Peyer's patch (tissue), 4 donors: ENCODE measurements at regions not wholly inside any gene's neighbourhood (a gene's known extent, or its start where the extent isn't known, plus 50 kb on each side); places are given as distances from the start of the nearest gene placed in this dataset.
"Not testable (repeated sequence)": the region's sequence is repeated elsewhere in the genome, so short reads cannot be mapped to it uniquely, and the experiment has no call there.

Experiments
- DNase-seq, 3 donors: peaks; one replicate each; pipeline ENCODE4 v3.0.0-alpha.2; 2017 to 2019
- H3K27ac ChIP-seq, 4 donors: fragments of 200-600 bp; sonication (generic); one replicate each; pipeline ENCODE4 v1.5.1; 2016 to 2019
- H3K27me3 ChIP-seq, 2 donors: fragments of 200-600 bp; sonication (generic); one replicate each; pipeline ENCODE4 v1.5.1; 2019
- H3K36me3 ChIP-seq, 3 donors: fragments of 200-600 bp; sonication (generic); one replicate each; pipeline ENCODE4 v1.5.1; 2016 to 2019
- H3K4me1 ChIP-seq, 4 donors: fragments of 200-600 bp; sonication (generic); one replicate each; pipeline ENCODE4 v1.5.1; 2016 to 2019
- H3K4me3 ChIP-seq, 4 donors: fragments of 200-600 bp; sonication (generic); 1 replicate in 3 of 4; 2 replicates in 1 of 4; pipeline ENCODE4 v1.5.1; 2016 to 2019; ENCODE audit warnings: mild to moderate bottlenecking in 1 of 4
- H3K9me3 ChIP-seq, 4 donors: fragments of 200-600 bp; sonication (generic); one replicate each; pipeline ENCODE4 v1.5.1; 2016 to 2019; ENCODE audit warnings: mild to moderate bottlenecking in 1 of 4
- CTCF ChIP-seq, 6 experiments: fragments of 450-650 bp in 4 of 6; fragments of 200-600 bp in 2 of 6; sonication (generic) in 1 of 6; IDR thresholded peaks; one replicate each; pipeline ENCODE4 v1.5.1; 2017 to 2019; ENCODE audit warnings: antibody characterized with exemption in 6 of 6, mild to moderate bottlenecking in 3 of 6, moderate library complexity in 1 of 6
- POLR2A ChIP-seq, 2 donors: fragments of 450-650 bp; IDR thresholded peaks; one replicate each; pipeline ENCODE4 v1.5.1; 2017; ENCODE audit warnings: antibody characterized with exemption in 2 of 2, mild to moderate bottlenecking in 2 of 2, moderate library complexity in 2 of 2

DNA sequence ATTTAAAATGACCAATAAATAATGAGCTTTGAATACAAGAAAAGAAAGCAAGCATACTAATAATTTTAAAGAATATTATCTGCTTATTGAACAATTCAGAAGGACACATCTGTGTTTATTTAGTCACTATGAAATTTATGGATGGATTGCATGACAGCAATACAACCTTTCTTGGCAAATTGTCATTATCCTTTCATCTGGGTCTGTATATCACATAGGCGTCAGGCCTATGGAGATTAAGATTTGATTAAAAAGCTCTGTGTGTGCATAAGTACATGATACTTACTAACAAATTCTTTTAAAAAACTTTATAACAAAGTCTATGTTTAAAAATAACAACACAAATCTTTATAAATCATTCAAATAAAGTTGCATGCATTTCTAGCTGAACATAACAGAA is 1394.4 kb downstream of the KHDRBS2 start:
- TF ChIP-seq CTCF (IDR thresholded peaks at IDR 0.05) (no peak), POLR2A (IDR thresholded peaks at IDR 0.05) (no peak)
- Histone ChIP-seq H3K4me3 (no peak overlapping the region), H3K36me3 (no peaks in the 10 kb centered on the region), H3K9me3 (no peaks in the 10 kb centered on the region), H3K27me3 (no peaks in the 10 kb centered on the region), H3K27ac (no peak overlapping the region), H3K4me1 (no peaks in the 10 kb centered on the region)
- no peak for DNase-seq

- DNase-seq, H3K27ac ChIP-seq, H3K4me3 ChIP-seq, H3K9me3 ChIP-seq, H3K36me3 ChIP-seq, H3K27me3 ChIP-seq, H3K4me1 ChIP-seq: not testable (repeated sequence)
These were observed 1408.6 kb downstream of the KHDRBS2 start for GRCh38 chr6:60877396-60877795.

GRCh38 chr6:60870779-60871178 is 1415.2 kb downstream of the KHDRBS2 start:
- not testable (repeated sequence) for H3K27me3 ChIP-seq, H3K4me1 ChIP-seq, H3K36me3 ChIP-seq, H3K27ac ChIP-seq, H3K4me3 ChIP-seq, DNase-seq, H3K9me3 ChIP-seq

DNA sequence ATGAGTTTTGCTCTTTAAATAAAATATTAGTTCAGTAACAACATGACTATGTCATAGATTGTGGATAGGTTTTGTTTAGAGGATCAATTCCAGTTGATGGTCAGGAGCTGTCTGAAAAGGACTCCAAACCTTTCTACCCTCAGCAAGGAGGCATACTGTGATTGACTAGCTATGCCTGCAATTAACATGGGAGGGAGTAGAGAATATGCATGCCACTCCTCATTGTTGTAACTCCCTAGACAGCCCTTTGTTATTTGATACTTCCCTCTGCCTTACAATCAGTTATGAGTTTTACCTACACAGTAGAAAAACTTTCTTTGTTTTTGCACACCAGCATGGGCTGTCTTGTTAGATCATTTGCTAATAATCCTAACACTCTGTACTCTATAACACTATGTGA is 1418.5 kb downstream of the KHDRBS2 start:
- Histone ChIP-seq H3K36me3 (no peaks in the 10 kb centered on the region), H3K27me3 (no peaks in the 10 kb centered on the region), H3K4me3 (no peak overlapping the region), H3K4me1 (no peaks in the 10 kb centered on the region), H3K27ac (no peak overlapping the region), H3K9me3 (no peaks in the 10 kb centered on the region)
- DNase-seq: no peak
- TF ChIP-seq CTCF (IDR thresholded peaks at IDR 0.05) (no peak), POLR2A (IDR thresholded peaks at IDR 0.05) (no peak)

GRCh38 chr6:60843175-60843982 is 1442.6 kb downstream of the KHDRBS2 start:
- H3K4me1 ChIP-seq, H3K27me3 ChIP-seq, H3K36me3 ChIP-seq, H3K4me3 ChIP-seq, H3K27ac ChIP-seq, DNase-seq, H3K9me3 ChIP-seq: not testable (repeated sequence)

DNA sequence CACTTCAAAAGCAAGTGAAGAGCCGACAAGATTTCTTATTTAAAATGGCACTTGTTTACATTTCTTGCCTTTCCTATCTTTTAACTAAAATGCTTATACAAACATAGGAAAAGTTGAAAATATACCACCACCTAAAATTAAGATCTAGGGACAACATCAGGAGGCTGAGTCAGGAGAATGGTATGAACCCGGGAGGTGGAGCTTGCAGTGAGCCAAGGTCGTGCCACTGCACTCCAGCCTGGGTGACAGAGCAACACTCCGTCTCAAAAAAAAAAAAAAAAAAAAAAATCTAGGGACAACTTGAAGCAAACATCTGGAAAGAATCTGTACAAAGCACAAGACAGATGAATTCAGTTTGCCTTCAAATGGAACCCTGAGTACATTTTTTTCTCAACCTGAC is 1455.3 kb downstream of the KHDRBS2 start:
- not testable (repeated sequence) for H3K9me3 ChIP-seq, DNase-seq, H3K27me3 ChIP-seq

DNA sequence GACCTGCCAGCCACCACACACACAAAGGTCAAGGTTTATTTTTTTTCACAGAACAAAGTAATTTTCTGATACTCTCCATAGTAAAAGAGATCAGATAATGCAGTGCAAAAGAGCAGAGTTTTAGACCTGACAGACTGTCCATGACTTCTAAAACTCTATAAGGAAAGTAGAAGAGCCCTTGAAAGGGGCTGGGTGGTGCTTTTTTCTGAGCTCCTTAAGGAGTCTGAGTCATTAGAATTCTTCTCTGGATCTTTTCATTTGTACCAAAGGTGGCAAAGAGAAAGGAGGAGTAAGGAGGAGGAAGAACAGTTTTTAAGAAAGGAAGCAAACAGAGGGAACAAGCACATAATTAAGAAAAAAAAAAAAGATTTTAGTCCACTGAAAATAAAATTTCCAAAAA is 1463.4 kb downstream of the KHDRBS2 start:
- not testable (repeated sequence) for H3K27ac ChIP-seq, H3K4me1 ChIP-seq, DNase-seq, H3K4me3 ChIP-seq, H3K36me3 ChIP-seq, H3K9me3 ChIP-seq, H3K27me3 ChIP-seq

More for the DNA sequence above, 1455.3 kb downstream of the KHDRBS2 start:
- H3K4me3 ChIP-seq, H3K36me3 ChIP-seq, H3K27ac ChIP-seq, H3K4me1 ChIP-seq: not testable (repeated sequence)

GRCh38 chr6:60818072-60818471 is 1468.0 kb downstream of the KHDRBS2 start:
- H3K4me3 ChIP-seq, H3K27me3 ChIP-seq, H3K4me1 ChIP-seq, H3K36me3 ChIP-seq, DNase-seq, H3K9me3 ChIP-seq, H3K27ac ChIP-seq: not testable (repeated sequence)

GRCh38 chr6:60814784-60815183 is 1471.2 kb downstream of the KHDRBS2 start:
- H3K4me1 ChIP-seq, H3K9me3 ChIP-seq, H3K36me3 ChIP-seq, DNase-seq, H3K27ac ChIP-seq, H3K27me3 ChIP-seq, H3K4me3 ChIP-seq: not testable (repeated sequence)

GRCh38 chr6:60813897-60814596 is 1472.0 kb downstream of the KHDRBS2 start:
- not testable (repeated sequence) for H3K4me1 ChIP-seq, DNase-seq, H3K27me3 ChIP-seq, H3K36me3 ChIP-seq, H3K9me3 ChIP-seq, H3K4me3 ChIP-seq, H3K27ac ChIP-seq

- H3K9me3 ChIP-seq, H3K36me3 ChIP-seq, H3K4me3 ChIP-seq, H3K27me3 ChIP-seq, H3K4me1 ChIP-seq, DNase-seq, H3K27ac ChIP-seq: not testable (repeated sequence)
These were observed 1475.8 kb downstream of the KHDRBS2 start for GRCh38 chr6:60810216-60810615.

DNA sequence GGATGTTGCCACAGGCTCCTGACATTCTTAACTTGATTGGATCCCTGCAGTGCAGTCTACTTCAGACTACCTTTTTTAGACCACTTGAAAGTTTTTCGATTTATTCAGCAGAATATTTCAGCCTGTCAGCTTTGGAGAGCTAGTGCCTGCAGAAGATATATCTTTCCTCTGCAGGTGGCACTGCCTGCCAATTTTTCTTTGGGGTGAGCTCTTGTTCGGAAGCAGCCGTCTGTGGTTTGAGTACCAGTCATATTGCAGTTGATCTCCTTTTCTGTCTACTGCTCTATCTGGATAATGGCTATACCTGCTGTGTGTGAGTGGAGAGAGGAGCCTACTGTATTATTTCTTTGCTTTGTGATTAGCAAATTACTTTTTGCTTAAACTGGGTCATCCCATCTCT is 1486.9 kb downstream of the KHDRBS2 start:
- H3K27ac ChIP-seq, DNase-seq, H3K36me3 ChIP-seq, H3K27me3 ChIP-seq, H3K9me3 ChIP-seq, H3K4me1 ChIP-seq, H3K4me3 ChIP-seq: not testable (repeated sequence)

- not testable (repeated sequence) for H3K4me3 ChIP-seq, H3K9me3 ChIP-seq, H3K4me1 ChIP-seq, DNase-seq, H3K27me3 ChIP-seq, H3K27ac ChIP-seq, H3K36me3 ChIP-seq
These were observed 1488.2 kb downstream of the KHDRBS2 start for GRCh38 chr6:60797831-60798230.
